ENCODE measurements at regions not wholly inside any gene's neighbourhood (a gene's known extent, or its start where the extent isn't known, plus 50 kb on each side); places are given as distances from the start of the nearest gene placed in this dataset.
"Not testable (repeated sequence)": the region's sequence is repeated elsewhere in the genome, so short reads cannot be mapped to it uniquely, and the experiment has no call there.

DNA sequence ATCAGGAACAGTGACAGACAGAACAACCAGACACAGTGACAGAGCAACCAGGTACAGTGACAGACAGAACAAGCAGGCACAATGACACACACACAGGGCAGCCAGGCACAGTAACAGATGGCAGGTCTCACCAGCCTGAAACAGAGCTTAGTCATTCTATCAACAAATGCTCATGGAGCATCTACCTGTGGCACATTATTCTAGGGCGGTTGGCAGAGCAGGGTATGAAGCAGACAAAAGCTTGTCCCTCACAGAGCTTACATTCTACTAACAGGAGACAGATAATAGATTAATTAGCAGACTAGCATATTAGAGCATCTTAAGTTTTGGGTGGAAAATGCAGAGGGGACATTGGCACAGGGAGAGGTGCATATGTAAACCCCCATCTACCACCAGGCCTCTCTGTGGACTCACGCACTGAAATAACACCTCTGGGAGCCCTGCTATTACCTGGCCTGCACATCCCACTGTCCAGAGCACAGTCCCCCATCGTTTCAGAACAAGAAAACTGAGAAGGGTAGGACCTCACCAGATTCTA is 64.1 kb upstream of the RAB6C start:
- H3K36me3 ChIP-seq: no peaks in the 10 kb centered on the region
- H3K27me3 ChIP-seq (replicated peaks; ENCODE audit: insufficient read depth): no peaks in the 10 kb centered on the region
- H3K4me3 ChIP-seq: no peak overlapping the region
- TF ChIP-seq POLR2AphosphoS5 (IDR thresholded peaks at IDR 0.05) (no peak), POLR2A (IDR thresholded peaks at IDR 0.05) (no peak)
- TF ChIP-seq, protein P1, sequence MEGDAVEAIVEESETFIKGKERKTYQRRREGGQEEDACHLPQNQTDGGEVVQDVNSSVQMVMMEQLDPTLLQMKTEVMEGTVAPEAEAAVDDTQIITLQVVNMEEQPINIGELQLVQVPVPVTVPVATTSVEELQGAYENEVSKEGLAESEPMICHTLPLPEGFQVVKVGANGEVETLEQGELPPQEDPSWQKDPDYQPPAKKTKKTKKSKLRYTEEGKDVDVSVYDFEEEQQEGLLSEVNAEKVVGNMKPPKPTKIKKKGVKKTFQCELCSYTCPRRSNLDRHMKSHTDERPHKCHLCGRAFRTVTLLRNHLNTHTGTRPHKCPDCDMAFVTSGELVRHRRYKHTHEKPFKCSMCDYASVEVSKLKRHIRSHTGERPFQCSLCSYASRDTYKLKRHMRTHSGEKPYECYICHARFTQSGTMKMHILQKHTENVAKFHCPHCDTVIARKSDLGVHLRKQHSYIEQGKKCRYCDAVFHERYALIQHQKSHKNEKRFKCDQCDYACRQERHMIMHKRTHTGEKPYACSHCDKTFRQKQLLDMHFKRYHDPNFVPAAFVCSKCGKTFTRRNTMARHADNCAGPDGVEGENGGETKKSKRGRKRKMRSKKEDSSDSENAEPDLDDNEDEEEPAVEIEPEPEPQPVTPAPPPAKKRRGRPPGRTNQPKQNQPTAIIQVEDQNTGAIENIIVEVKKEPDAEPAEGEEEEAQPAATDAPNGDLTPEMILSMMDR (IDR thresholded peaks at IDR 0.05): no peak
- no peaks in the 10 kb centered on the region for H3K4me1 ChIP-seq (replicated peaks)
- H3K27ac ChIP-seq: no peak overlapping the region
- intact Hi-C loops (cut with DNase I): no loop called here
- H3K9me3 ChIP-seq: peaks cover 3% of the 10 kb centered on the region
- 74% methylated on average over 3 of the region's 3 CpGs for WGBS
- DNase-seq (ENCODE audit: low spot score): no peak

DNA sequence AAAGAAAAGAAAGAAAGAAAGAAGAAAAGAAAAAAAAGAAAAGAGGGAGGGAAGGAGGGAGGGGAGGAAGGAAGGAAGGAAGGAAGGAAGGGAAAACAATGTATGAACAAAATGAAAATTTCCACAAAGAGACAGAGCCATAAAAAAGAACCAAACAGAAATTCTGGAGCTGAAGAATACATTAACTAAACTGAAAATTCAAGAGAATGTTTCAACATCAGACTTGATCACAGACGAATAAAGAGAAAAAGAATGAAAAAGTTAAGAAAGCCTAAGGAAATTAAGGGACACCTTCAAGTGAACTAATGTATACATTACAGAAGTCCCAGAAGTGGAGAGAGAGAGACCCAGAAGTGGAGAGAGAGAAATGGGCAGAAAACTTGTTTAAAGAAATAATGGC is 60.9 kb upstream of the RAB6C start:
- Histone ChIP-seq H3K27ac (no peak overlapping the region), H3K4me3 (no peak overlapping the region), H3K36me3 (no peaks in the 10 kb centered on the region), H3K4me1 (replicated peaks) (no peaks in the 10 kb centered on the region), H3K9me3 (peaks cover 3% of the 10 kb centered on the region), H3K27me3 (replicated peaks; ENCODE audit: insufficient read depth) (peaks cover 2% of the 10 kb centered on the region)
- 88% methylated on average over 1 of the region's 1 CpG for WGBS
- no peak for DNase-seq (ENCODE audit: low spot score)
- TF ChIP-seq POLR2A (IDR thresholded peaks at IDR 0.05) (no peak), POLR2AphosphoS5 (IDR thresholded peaks at IDR 0.05) (no peak)
- TF ChIP-seq, protein P1 (IDR thresholded peaks at IDR 0.05): no peak
- intact Hi-C loops (cut with DNase I): no loop called here

DNA sequence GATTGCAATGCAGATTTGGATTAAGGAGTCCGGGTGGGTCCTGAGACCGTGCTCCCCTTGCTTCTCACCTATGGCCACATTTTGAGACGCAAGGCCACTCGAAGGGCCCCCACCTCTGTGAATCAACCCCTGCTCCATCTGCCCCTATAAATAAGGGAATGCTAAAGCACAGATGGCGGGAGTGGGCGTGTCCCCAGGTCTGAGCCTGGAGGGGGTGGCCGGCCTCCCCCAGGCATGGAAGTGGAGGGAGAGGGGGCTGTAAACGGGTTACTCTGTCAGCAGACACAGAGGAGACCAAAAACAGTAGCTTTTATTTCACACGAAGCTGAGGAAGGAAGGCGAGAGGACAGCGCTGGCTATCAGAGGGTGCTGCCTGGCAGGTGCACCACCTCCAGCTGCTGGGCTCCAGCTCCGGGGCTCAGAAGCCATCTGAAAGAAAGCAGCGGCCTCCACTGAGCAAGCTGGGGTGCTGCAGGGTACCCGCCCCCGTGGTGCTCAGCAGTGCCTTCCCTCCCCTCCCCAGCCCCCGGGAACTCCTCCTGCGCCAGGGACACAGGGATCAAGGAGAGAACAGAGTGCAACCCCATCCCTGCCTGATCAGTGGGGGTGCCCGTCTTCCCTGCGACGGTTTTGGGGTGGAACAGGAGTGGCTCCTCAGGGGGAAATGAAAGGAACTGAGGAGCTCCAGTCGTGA is 56.7 kb upstream of the RAB6C start:
- no peak overlapping the region for H3K4me3 ChIP-seq
- 14% methylated on average over 21 of the region's 21 CpGs for WGBS
- intact Hi-C loops (cut with DNase I): no loop called here
- H3K27me3 ChIP-seq (replicated peaks; ENCODE audit: insufficient read depth): peaks cover 2% of the 10 kb centered on the region
- DNase-seq (ENCODE audit: low spot score): no peak
- H3K27ac ChIP-seq: no peak overlapping the region
- TF ChIP-seq POLR2AphosphoS5 (IDR thresholded peaks at IDR 0.05): no peak
- TF ChIP-seq, protein P1 (IDR thresholded peaks at IDR 0.05): no peak
- TF ChIP-seq POLR2A (IDR thresholded peaks at IDR 0.05): no peak
- no peaks in the 10 kb centered on the region for H3K36me3 ChIP-seq
- H3K4me1 ChIP-seq (replicated peaks): no peaks in the 10 kb centered on the region
- H3K9me3 ChIP-seq: peaks cover 3% of the 10 kb centered on the region

DNA sequence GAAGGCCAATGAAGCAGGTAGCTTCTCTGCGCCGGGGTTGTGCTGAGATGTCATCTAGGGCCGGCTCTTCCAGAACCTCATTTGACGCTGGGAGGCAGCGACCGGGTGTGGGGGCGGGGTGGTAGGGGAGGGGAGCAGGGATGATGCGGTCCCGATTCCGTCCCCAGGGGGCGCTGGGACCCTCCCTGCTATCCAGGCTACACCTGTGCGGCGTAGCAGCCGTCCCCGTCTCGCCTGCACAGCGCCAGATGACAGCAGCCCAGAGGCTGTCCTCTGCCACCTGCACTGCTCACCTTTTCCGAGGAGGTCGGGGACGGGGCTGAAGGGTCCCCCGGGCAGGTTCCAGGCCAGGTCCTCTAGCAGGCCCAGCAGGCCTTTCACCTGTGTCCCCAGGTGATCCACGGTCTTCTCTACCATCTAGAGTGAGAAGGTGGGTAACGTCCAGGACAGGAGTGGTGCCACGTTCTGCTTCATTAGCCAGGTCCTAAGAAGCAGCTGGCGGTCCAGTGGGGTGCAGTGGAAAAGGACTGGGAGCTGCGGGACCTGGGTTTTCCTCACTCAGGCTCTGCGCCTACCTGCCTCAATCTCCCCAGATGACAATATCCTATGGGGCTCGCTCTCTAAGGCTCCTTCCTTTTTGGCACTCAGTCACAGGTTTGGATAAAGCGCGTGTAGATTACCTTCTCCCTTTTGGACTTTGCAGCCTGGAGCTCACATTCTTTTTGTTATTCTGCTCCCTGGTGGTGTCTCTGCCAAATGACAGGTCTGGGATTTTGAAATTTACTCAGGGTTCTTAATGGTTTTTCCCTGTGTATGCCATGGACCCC is 56.0 kb upstream of the RAB6C start:
- no peak overlapping the region for H3K27ac ChIP-seq
- H3K4me1 ChIP-seq (replicated peaks): no peaks in the 10 kb centered on the region
- TF ChIP-seq POLR2AphosphoS5 (IDR thresholded peaks at IDR 0.05) (no peak), POLR2A (IDR thresholded peaks at IDR 0.05) (no peak)
- TF ChIP-seq, protein P1 (IDR thresholded peaks at IDR 0.05): peak in 3 of 4 experiments; percentile 4 to 42 (median 29)
- intact Hi-C loops (cut with DNase I): no loop called here
- H3K27me3 ChIP-seq (replicated peaks; ENCODE audit: insufficient read depth): peaks cover 2% of the 10 kb centered on the region
- peak overlapping the region in 1 of 2 donors; percentile 12 for H3K4me3 ChIP-seq
- H3K9me3 ChIP-seq: peaks cover 3% of the 10 kb centered on the region
- WGBS: 6% methylated on average over 30 of the region's 30 CpGs
- H3K36me3 ChIP-seq: no peaks in the 10 kb centered on the region
- peak; percentile 28 for DNase-seq (ENCODE audit: low spot score)

DNA sequence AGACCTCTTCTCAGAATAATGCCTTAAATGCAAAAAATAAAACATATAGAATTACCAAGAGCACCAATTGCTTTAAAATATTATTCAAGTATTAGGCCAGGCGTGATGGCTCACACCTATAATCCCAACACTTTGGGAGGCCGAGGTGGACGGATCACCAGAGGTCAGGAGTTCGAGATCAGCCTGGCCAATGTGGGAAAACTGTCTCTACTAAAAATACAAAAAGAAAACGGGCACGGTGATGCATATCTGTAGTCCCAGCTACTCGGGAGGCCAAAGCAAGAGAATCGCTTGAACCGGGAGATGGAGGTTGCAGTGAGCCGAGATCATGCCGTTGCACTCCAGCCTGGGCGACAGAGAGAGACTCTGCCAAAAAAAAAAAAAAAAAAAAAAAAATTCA is 55.4 kb upstream of the RAB6C start:
- H3K9me3 ChIP-seq; H3K27me3 ChIP-seq (replicated peaks; ENCODE audit: insufficient read depth); intact Hi-C loops (cut with DNase I); H3K4me3 ChIP-seq; H3K4me1 ChIP-seq (replicated peaks); H3K27ac ChIP-seq; H3K36me3 ChIP-seq; DNase-seq (ENCODE audit: low spot score): not testable (repeated sequence)
- 81% methylated on average over 12 of the region's 12 CpGs for WGBS

All from prostate gland (tissue), 2 donors.